ENCODE measurements at regions not wholly inside any gene's neighbourhood (a gene's known extent, or its start where the extent isn't known, plus 50 kb on each side); places are given as distances from the start of the nearest gene placed in this dataset.

DNA sequence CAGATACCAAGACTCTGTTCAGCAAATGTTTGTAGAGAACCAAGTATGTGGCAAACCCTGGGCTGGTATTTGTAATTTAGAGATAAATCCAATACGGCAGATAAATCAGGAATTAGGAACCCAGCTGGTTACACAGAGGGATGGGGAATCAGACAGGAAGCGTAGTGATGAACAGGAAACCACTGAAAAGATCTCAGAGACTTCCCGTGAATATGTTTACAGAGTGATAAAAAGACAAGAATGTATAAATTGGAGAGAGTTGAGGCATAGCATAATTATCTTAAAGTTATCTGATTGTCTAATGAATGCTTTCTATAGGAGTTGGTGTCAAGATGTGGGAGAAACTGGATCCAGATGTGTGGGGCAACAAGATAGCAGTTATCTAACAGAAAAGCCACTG lies 246.6 kb upstream of the SMARCA2 start:
- TF ChIP-seq, protein P1, sequence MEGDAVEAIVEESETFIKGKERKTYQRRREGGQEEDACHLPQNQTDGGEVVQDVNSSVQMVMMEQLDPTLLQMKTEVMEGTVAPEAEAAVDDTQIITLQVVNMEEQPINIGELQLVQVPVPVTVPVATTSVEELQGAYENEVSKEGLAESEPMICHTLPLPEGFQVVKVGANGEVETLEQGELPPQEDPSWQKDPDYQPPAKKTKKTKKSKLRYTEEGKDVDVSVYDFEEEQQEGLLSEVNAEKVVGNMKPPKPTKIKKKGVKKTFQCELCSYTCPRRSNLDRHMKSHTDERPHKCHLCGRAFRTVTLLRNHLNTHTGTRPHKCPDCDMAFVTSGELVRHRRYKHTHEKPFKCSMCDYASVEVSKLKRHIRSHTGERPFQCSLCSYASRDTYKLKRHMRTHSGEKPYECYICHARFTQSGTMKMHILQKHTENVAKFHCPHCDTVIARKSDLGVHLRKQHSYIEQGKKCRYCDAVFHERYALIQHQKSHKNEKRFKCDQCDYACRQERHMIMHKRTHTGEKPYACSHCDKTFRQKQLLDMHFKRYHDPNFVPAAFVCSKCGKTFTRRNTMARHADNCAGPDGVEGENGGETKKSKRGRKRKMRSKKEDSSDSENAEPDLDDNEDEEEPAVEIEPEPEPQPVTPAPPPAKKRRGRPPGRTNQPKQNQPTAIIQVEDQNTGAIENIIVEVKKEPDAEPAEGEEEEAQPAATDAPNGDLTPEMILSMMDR (conservative IDR thresholded peaks at IDR 0.05 in 1 of 2, IDR thresholded peaks at IDR 0.05 in 1 of 2; ENCODE audit: low read depth in 1 of 2, low read length in 2 of 2), result no peak
- TF ChIP-seq EZH2 (IDR thresholded peaks at IDR 0.05; ENCODE audit: low read length, missing control alignments), result no peak

All from fibroblast of lung (primary cell).